ENCODE measurements at regions not wholly inside any gene's neighbourhood (a gene's known extent, or its start where the extent isn't known, plus 50 kb on each side); places are given as distances from the start of the nearest gene placed in this dataset.

DNA sequence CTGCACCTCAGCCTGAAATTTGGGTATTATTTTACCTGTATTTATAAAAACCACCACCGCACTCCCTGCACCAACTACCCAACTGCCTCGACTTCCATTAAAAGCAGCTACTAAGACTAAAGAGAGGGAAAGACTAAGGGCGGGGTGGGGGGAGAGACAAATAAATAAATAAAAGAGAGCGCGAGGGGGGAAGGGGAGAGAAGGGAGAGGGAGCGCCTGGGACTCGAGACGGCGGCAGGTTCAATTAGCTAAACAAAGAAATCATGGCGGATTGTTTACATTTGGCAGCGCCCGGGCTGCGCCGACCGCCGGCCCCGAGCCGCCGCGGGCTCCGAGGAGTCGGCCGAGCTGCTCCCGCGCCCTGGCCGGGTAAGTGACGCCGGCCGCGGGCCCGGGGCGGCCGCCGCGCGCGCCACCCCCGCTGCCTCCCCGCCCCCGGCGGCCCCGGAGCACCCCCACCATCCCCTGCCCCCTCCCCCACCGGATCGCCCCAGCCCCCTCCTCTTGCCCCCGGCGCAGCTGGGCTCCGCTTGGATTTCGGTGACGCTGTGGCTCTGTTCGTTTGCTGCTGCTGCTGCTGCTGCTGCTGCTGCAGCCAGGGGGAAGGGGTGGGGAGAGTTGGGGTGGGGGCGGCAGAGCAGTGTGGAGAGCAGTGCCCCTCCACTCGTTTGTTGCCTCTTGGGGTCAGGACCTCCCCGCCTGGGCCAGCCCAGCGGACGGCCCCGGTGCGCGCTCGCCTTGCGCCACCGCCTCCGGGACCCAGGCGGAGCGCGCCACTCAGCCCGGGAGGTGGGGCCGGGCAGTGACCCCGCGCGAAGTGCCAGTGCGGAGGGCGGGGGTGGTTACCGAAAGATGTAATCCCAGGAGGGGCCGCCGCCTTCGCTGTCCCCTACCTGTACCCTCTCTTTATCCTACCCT lies 187.2 kb upstream of the FANCL start:
- Histone ChIP-seq H3K4me3 (peak overlapping the region; percentile 38), H3K27ac (no peak overlapping the region), H3K36me3 (no peaks in the 10 kb centered on the region), H3K27me3 (peaks cover 16% of the 10 kb centered on the region), H3K9me3 (no peaks in the 10 kb centered on the region), H3K4me1 (peaks cover 8% of the 10 kb centered on the region)
- 2% methylated on average over 32 of the region's 76 CpGs for WGBS
- DNase-seq (ENCODE audit: low spot score in 2 of 2) = no peak
- TF ChIP-seq, protein P1, sequence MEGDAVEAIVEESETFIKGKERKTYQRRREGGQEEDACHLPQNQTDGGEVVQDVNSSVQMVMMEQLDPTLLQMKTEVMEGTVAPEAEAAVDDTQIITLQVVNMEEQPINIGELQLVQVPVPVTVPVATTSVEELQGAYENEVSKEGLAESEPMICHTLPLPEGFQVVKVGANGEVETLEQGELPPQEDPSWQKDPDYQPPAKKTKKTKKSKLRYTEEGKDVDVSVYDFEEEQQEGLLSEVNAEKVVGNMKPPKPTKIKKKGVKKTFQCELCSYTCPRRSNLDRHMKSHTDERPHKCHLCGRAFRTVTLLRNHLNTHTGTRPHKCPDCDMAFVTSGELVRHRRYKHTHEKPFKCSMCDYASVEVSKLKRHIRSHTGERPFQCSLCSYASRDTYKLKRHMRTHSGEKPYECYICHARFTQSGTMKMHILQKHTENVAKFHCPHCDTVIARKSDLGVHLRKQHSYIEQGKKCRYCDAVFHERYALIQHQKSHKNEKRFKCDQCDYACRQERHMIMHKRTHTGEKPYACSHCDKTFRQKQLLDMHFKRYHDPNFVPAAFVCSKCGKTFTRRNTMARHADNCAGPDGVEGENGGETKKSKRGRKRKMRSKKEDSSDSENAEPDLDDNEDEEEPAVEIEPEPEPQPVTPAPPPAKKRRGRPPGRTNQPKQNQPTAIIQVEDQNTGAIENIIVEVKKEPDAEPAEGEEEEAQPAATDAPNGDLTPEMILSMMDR (IDR thresholded peaks at IDR 0.05) = no peak
- TF ChIP-seq POLR2A (IDR thresholded peaks at IDR 0.05) (no peak), POLR2AphosphoS5 (IDR thresholded peaks at IDR 0.05) (no peak), EP300 (IDR thresholded peaks at IDR 0.05) (no peak)

DNA sequence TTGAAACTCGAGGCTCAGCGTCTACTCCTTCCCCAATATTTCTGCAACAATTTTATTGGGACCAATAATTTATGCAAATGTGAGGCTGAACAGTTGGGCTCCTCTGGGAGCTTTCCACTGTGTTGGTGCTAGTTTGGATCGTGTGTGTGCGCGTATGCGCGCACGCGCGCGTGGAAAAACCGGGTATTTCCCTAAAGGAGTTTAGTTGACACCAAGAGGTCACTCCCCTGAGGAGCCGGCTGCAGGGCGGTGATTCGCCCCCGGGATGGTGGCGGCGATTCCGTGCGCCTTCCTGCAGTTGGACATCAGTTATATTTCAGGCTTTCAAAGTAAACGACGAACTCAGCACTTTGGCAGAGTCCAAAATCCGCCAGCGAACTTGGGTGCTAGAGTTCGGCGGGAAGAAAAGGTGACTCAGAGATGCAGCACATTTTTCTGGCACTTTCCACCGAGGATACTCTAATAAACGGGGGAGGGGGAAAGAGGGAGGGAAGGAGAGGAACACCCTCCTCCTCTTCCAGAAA lies 186.5 kb upstream of the FANCL start:
- under 1% methylated on average over 28 of the region's 28 CpGs for WGBS
- H3K27ac ChIP-seq = no peak overlapping the region
- DNase-seq (ENCODE audit: low spot score in 2 of 2) = no peak
- no peaks in the 10 kb centered on the region for H3K9me3 ChIP-seq
- peaks cover 16% of the 10 kb centered on the region for H3K27me3 ChIP-seq
- peaks cover 8% of the 10 kb centered on the region for H3K4me1 ChIP-seq
- peak overlapping the region; percentile 38 for H3K4me3 ChIP-seq
- TF ChIP-seq EP300 (IDR thresholded peaks at IDR 0.05) = no peak
- TF ChIP-seq POLR2AphosphoS5 (IDR thresholded peaks at IDR 0.05) = no peak
- no peak for TF ChIP-seq POLR2A (IDR thresholded peaks at IDR 0.05)
- TF ChIP-seq, protein P1 (IDR thresholded peaks at IDR 0.05) = no peak
- H3K36me3 ChIP-seq = no peaks in the 10 kb centered on the region

DNA sequence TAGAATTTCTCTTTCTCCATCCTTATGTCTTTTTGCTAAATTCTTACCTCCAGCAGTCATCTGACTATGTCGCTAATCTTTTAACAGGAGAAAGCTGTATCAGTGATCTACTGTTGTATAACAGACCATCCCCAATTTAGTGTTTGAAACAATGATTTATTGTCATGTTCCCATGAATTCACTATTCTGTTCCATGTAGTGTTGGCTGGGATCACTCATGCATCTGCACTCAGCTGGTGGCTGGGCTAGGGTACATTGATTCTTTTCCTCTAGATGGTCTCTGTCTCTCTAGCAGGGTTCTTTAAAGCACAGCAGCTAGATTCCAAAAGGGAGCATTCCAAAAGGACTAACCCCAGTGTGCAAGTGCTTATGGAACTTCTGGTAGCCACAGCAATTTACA lies 184.2 kb upstream of the FANCL start:
- H3K4me1 ChIP-seq = peaks cover 8% of the 10 kb centered on the region
- H3K9me3 ChIP-seq = no peaks in the 10 kb centered on the region
- TF ChIP-seq POLR2AphosphoS5 (IDR thresholded peaks at IDR 0.05) (no peak), EP300 (IDR thresholded peaks at IDR 0.05) (no peak), POLR2A (IDR thresholded peaks at IDR 0.05) (no peak)
- TF ChIP-seq, protein P1 (IDR thresholded peaks at IDR 0.05) = no peak
- H3K36me3 ChIP-seq = no peaks in the 10 kb centered on the region
- no peak overlapping the region for H3K27ac ChIP-seq
- 95% methylated on average over 1 of the region's 1 CpG for WGBS
- H3K4me3 ChIP-seq = no peak overlapping the region
- peaks cover 16% of the 10 kb centered on the region for H3K27me3 ChIP-seq
- no peak for DNase-seq (ENCODE audit: low spot score in 2 of 2)

DNA sequence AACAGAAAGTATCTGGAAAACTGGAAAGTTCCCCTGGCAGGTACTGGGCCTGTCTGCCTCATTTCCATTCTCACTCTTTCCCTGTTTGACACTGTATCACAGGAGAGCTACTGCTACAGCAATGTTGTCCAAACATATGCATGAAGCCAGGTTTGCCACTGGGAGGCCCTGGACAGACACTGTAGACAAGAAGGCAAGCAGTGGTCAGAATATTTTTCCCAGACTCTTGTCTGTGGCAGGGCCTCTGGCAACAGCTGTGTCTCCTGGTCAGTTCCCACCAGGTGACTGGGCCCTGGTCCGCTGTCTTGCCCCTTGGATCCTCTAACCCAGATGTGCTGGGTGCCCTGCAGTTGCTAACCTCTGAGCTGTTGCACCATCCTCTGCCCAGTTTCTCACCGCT lies 178.9 kb upstream of the FANCL start:
- TF ChIP-seq POLR2AphosphoS5 (IDR thresholded peaks at IDR 0.05) (no peak), POLR2A (IDR thresholded peaks at IDR 0.05) (no peak), EP300 (IDR thresholded peaks at IDR 0.05) (no peak)
- TF ChIP-seq, protein P1 (IDR thresholded peaks at IDR 0.05) = no peak
- H3K36me3 ChIP-seq = no peaks in the 10 kb centered on the region
- no peak for DNase-seq (ENCODE audit: low spot score in 2 of 2)
- H3K4me3 ChIP-seq = no peak overlapping the region
- H3K27ac ChIP-seq = no peak overlapping the region
- H3K9me3 ChIP-seq = no peaks in the 10 kb centered on the region
- WGBS = 93% methylated on average over 2 of the region's 2 CpGs
- no peaks in the 10 kb centered on the region for H3K4me1 ChIP-seq
- H3K27me3 ChIP-seq = no peaks in the 10 kb centered on the region

DNA sequence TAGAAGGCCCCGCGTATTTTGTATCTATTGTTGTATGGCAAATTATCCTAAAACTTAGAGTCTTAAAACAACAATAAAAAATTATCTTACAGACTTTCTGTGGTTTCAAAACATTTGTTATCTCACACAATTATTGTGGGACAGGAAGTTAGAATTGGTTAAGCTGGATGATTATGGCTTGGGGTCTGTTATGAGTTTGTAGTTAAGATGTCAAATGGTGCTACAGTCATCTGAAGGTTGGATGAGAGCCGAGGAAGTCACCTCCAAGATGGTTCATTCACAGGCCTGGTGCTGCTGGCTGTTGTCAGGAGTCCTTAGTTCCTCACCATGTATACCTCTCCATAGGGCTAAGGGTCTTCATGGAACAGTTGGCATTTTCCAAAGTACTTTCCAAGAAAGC lies 175.6 kb upstream of the FANCL start:
- DNase-seq (ENCODE audit: low spot score in 2 of 2) = no peak
- H3K9me3 ChIP-seq = no peaks in the 10 kb centered on the region
- H3K4me3 ChIP-seq = no peak overlapping the region
- H3K27me3 ChIP-seq = no peaks in the 10 kb centered on the region
- TF ChIP-seq, protein P1 (IDR thresholded peaks at IDR 0.05) = no peak
- TF ChIP-seq EP300 (IDR thresholded peaks at IDR 0.05) = no peak
- H3K27ac ChIP-seq = no peak overlapping the region
- WGBS = 94% methylated on average over 3 of the region's 3 CpGs
- H3K36me3 ChIP-seq = no peaks in the 10 kb centered on the region
- H3K4me1 ChIP-seq = no peaks in the 10 kb centered on the region
